ENCODE measurements at regions not wholly inside any gene's neighbourhood (a gene's known extent, or its start where the extent isn't known, plus 50 kb on each side); places are given as distances from the start of the nearest gene placed in this dataset.

- TF ChIP-seq POLR2AphosphoS5 (IDR thresholded peaks at IDR 0.05; ENCODE audit: control insufficient read depth, insufficient read depth, low read depth, low read length): no peak
- TF ChIP-seq MAX (CRISPR knock-in tag; IDR thresholded peaks at IDR 0.05): no peak
- TF ChIP-seq REST (IDR thresholded peaks at IDR 0.05; ENCODE audit: borderline replicate concordance): no peak
- no peak for TF ChIP-seq REST (CRISPR knock-in tag; IDR thresholded peaks at IDR 0.05; ENCODE audit: low read depth)
- TF ChIP-seq ZNF140 (CRISPR knock-in tag; IDR thresholded peaks at IDR 0.05): no peak
- TF ChIP-seq SREBF2 (CRISPR knock-in tag; IDR thresholded peaks at IDR 0.05): no peak
Observed at GRCh38 chr5:143497749-143498148, 94.3 kb upstream of the NR3C1 start.

Data from K562 (cell line).